ENCODE measurements at regions not wholly inside any gene's neighbourhood (a gene's known extent, or its start where the extent isn't known, plus 50 kb on each side); places are given as distances from the start of the nearest gene placed in this dataset.

GRCh38 chr6:1153696-1154245 lies 158.1 kb upstream of the FOXQ1 start:
- H3K36me3 Mint-ChIP-seq (ENCODE audit: unreplicated experiment): no peaks in the 10 kb centered on the region
- no peak overlapping the region for H3K27ac Mint-ChIP-seq (ENCODE audit: unreplicated experiment)
- no peaks in the 10 kb centered on the region for H3K9me3 Mint-ChIP-seq (ENCODE audit: unreplicated experiment)
- peaks cover 14% of the 10 kb centered on the region for H3K27me3 Mint-ChIP-seq (ENCODE audit: unreplicated experiment)
- TF ChIP-seq CTCF (IDR thresholded peaks at IDR 0.05): no peak
- no peak for DNase-seq (ENCODE audit: extremely low spot score, unreplicated experiment)
- H3K4me1 Mint-ChIP-seq (ENCODE audit: unreplicated experiment): no peaks in the 10 kb centered on the region
- H3K4me3 Mint-ChIP-seq (ENCODE audit: unreplicated experiment): no peak overlapping the region

GRCh38 chr6:1146500-1146899 lies 165.4 kb upstream of the FOXQ1 start:
- no peaks in the 10 kb centered on the region for H3K9me3 Mint-ChIP-seq (ENCODE audit: unreplicated experiment)
- no peak for TF ChIP-seq CTCF (IDR thresholded peaks at IDR 0.05)
- no peak overlapping the region for H3K27ac Mint-ChIP-seq (ENCODE audit: unreplicated experiment)
- peaks cover 1% of the 10 kb centered on the region for H3K4me1 Mint-ChIP-seq (ENCODE audit: unreplicated experiment)
- H3K36me3 Mint-ChIP-seq (ENCODE audit: unreplicated experiment): no peaks in the 10 kb centered on the region
- no peak for DNase-seq (ENCODE audit: extremely low spot score, unreplicated experiment)
- peaks cover 19% of the 10 kb centered on the region for H3K27me3 Mint-ChIP-seq (ENCODE audit: unreplicated experiment)
- H3K4me3 Mint-ChIP-seq (ENCODE audit: unreplicated experiment): no peak overlapping the region

- peaks cover 1% of the 10 kb centered on the region for H3K4me1 Mint-ChIP-seq (ENCODE audit: unreplicated experiment)
- H3K27ac Mint-ChIP-seq (ENCODE audit: unreplicated experiment): no peak overlapping the region
- TF ChIP-seq CTCF (IDR thresholded peaks at IDR 0.05): no peak
- DNase-seq (ENCODE audit: extremely low spot score, unreplicated experiment): peak; percentile 78
- peaks cover 16% of the 10 kb centered on the region for H3K27me3 Mint-ChIP-seq (ENCODE audit: unreplicated experiment)
- H3K36me3 Mint-ChIP-seq (ENCODE audit: unreplicated experiment): no peaks in the 10 kb centered on the region
- H3K9me3 Mint-ChIP-seq (ENCODE audit: unreplicated experiment): no peaks in the 10 kb centered on the region
- no peak overlapping the region for H3K4me3 Mint-ChIP-seq (ENCODE audit: unreplicated experiment)
These were observed 166.1 kb upstream of the FOXQ1 start for GRCh38 chr6:1145768-1146218.

- peaks cover 1% of the 10 kb centered on the region for H3K4me1 Mint-ChIP-seq (ENCODE audit: unreplicated experiment)
- H3K27me3 Mint-ChIP-seq (ENCODE audit: unreplicated experiment): peaks cover 13% of the 10 kb centered on the region
- H3K9me3 Mint-ChIP-seq (ENCODE audit: unreplicated experiment): no peaks in the 10 kb centered on the region
- H3K36me3 Mint-ChIP-seq (ENCODE audit: unreplicated experiment): no peaks in the 10 kb centered on the region
- no peak for TF ChIP-seq CTCF (IDR thresholded peaks at IDR 0.05)
- H3K4me3 Mint-ChIP-seq (ENCODE audit: unreplicated experiment): no peak overlapping the region
- H3K27ac Mint-ChIP-seq (ENCODE audit: unreplicated experiment): no peak overlapping the region
- DNase-seq (ENCODE audit: extremely low spot score, unreplicated experiment): no peak
These were observed 166.8 kb upstream of the FOXQ1 start for GRCh38 chr6:1144842-1145767.

- H3K27ac Mint-ChIP-seq (ENCODE audit: unreplicated experiment): no peak overlapping the region
These were observed 168.2 kb upstream of the FOXQ1 start for GRCh38 chr6:1143655-1144054.

More at GRCh38 chr6:1143655-1144054, 168.2 kb upstream of the FOXQ1 start:
- no peak overlapping the region for H3K4me3 Mint-ChIP-seq (ENCODE audit: unreplicated experiment)
- peaks cover 1% of the 10 kb centered on the region for H3K4me1 Mint-ChIP-seq (ENCODE audit: unreplicated experiment)
- H3K9me3 Mint-ChIP-seq (ENCODE audit: unreplicated experiment): peaks cover 6% of the 10 kb centered on the region
- DNase-seq (ENCODE audit: extremely low spot score, unreplicated experiment): peak; percentile 34
- no peak for TF ChIP-seq CTCF (IDR thresholded peaks at IDR 0.05)
- H3K36me3 Mint-ChIP-seq (ENCODE audit: unreplicated experiment): no peaks in the 10 kb centered on the region
- H3K27me3 Mint-ChIP-seq (ENCODE audit: unreplicated experiment): peaks cover 9% of the 10 kb centered on the region

All from osteocyte (in vitro differentiated cells).